Keratinocyte (primary cell): ENCODE measurements at regions not wholly inside any gene's neighbourhood (a gene's known extent, or its start where the extent isn't known, plus 50 kb on each side); places are given as distances from the start of the nearest gene placed in this dataset.

Experiments
- DNase-seq: peaks from one replicate; pipeline ENCODE4 v3.0.0-alpha.2; 2011; ENCODE audit warnings: low read depth, missing footprints, low spot score
- FAIRE-seq: peaks from 2 replicates; lab custom pipeline; 2011; peaks lifted over from hg19 to GRCh38; lab: Jason Lieb, UNC
- H2AFZ ChIP-seq: 2 replicates; pipeline ENCODE4 v1.6.0; 2012; ENCODE audit warnings: low read length, control low read depth, inconsistent platforms; ENCODE audit not compliant: control insufficient read depth
- H3K27ac ChIP-seq: 2 replicates; pipeline ENCODE4 v1.5.1; 2011; ENCODE audit warnings: low read length; ENCODE audit not compliant: control insufficient read depth, insufficient read depth
- H3K27me3 ChIP-seq: 3 replicates; pipeline ENCODE4 v1.6.0; 2011; ENCODE audit warnings: low read length; ENCODE audit not compliant: control insufficient read depth, insufficient read depth; ENCODE audit errors: extremely low read depth
- H3K36me3 ChIP-seq, 2 experiments: 2 replicates in 1 of 2; 3 replicates in 1 of 2; pipeline ENCODE4 v1.5.1; 2011; ENCODE audit warnings: low read length in 2 of 2, mild to moderate bottlenecking in 1 of 2; ENCODE audit not compliant: control insufficient read depth in 2 of 2, insufficient read depth in 2 of 2; ENCODE audit errors: extremely low read depth in 1 of 2
- H3K4me1 ChIP-seq: 3 replicates; pipeline ENCODE4 v1.5.1; 2011; ENCODE audit warnings: low read length; ENCODE audit not compliant: control insufficient read depth, insufficient read depth; ENCODE audit errors: extremely low read depth
- H3K4me2 ChIP-seq: 3 replicates; pipeline ENCODE4 v1.6.0; 2011; ENCODE audit warnings: low read depth, low read length; ENCODE audit not compliant: control insufficient read depth, insufficient read depth; ENCODE audit errors: extremely low read depth
- H3K4me3 ChIP-seq, 3 experiments: fragments of 200-600 bp in 1 of 3; sonication (generic) in 1 of 3; 2 replicates in 2 of 3; 3 replicates in 1 of 3; pipeline ENCODE4 v1.5.1; 2011 to 2016; ENCODE audit warnings: low read length in 3 of 3, mild to moderate bottlenecking in 3 of 3, control low read depth in 2 of 3, inconsistent platforms in 1 of 3, low read depth in 1 of 3, mixed read lengths in 1 of 3, mixed run types in 1 of 3, moderate library complexity in 1 of 3; ENCODE audit not compliant: control insufficient read depth in 2 of 3, insufficient read depth in 2 of 3; ENCODE audit errors: extremely low read depth in 1 of 3
- H3K79me2 ChIP-seq: 2 replicates; pipeline ENCODE4 v1.6.0; 2012; ENCODE audit warnings: low read length; ENCODE audit not compliant: control insufficient read depth, insufficient read depth
- H3K9ac ChIP-seq: 3 replicates; pipeline ENCODE4 v1.6.0; 2011; ENCODE audit warnings: low read length; ENCODE audit not compliant: control insufficient read depth, insufficient read depth; ENCODE audit errors: extremely low read depth
- H3K9me1 ChIP-seq: 3 replicates; pipeline ENCODE4 v1.6.0; 2011; ENCODE audit warnings: low read length; ENCODE audit not compliant: control insufficient read depth, insufficient read depth; ENCODE audit errors: extremely low read depth
- H3K9me3 ChIP-seq: 2 replicates; pipeline ENCODE4 v1.5.1; 2012; ENCODE audit warnings: low read depth, low read length; ENCODE audit not compliant: control insufficient read depth
- H4K20me1 ChIP-seq: 3 replicates; pipeline ENCODE4 v1.6.0; 2011; ENCODE audit warnings: low read length; ENCODE audit not compliant: control insufficient read depth, insufficient read depth; ENCODE audit errors: extremely low read depth
- EZH2 ChIP-seq: IDR thresholded peaks from one replicate; pipeline ENCODE4 v1.6.1; 2012; ENCODE audit warnings: inconsistent platforms, mild to moderate bottlenecking, low read length, moderate library complexity
- dilution Hi-C: fragments of 300-500 bp; cut with MboI; formaldehyde crosslinking; loops from one replicate; pipeline ENCODE4 v1.7.0; 2020; ENCODE audit warnings: low sequenced_read_pairs; ENCODE audit not compliant: extremely low pct_ligation_motif_present
- TF ChIP-seq, protein P1 (sequence below), 3 experiments: IDR thresholded peaks in 1 of 3; conservative IDR thresholded peaks in 1 of 3; optimal IDR thresholded peaks in 1 of 3; 2 replicates in 2 of 3; 3 replicates in 1 of 3; pipeline versions ENCODE3 to v1.5.1; 2011; ENCODE audit warnings: low read length in 3 of 3, mild to moderate bottlenecking in 3 of 3, moderate library complexity in 2 of 3, control low read depth in 1 of 3, inconsistent platforms in 1 of 3; ENCODE audit not compliant: insufficient read depth in 2 of 3; ENCODE audit errors: extremely low read depth in 1 of 3

DNA sequence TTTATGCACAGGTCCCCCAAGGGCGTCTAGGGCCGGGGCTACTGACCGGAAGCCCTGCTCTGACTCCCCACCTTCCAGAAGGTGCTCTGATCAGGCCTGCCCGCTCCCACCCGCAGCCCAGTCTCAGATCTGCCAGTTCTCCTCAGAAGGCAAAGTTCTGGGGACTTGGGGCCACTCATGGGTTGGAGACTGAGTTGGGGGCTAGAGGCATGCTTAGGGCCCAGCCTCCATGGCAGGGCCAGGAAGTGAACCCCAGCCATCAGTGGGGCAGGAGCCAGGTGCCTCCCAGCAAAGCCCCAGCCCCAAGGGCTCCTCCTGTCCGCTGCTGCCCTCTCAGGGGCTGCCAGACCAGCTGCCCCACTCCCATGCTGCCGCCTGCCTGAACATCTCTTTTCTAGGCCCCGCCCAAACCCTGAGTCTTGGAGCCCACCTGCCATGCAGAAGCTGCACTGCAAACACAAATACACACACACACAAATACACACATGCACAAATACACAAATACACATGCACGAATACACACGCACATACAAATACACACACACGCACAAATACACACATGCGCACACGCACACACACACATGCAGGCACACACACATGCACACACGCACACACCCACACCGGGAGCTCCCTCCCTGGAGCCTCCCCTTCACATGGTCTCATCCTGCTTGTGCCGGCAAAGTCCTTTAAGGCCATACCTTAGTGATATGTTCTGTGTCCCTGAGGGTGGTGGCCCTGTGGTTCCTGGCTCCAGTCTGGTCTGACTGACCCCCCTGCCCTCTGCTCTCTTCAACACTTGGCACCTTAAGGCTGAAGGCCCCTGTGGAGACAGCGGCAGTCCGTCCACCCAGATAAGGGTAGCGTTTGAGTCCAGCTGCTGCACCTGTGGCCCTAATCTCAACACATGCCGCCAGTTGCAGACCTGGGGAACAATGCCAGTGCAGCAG lies 59.2 kb upstream of the KLF13 start:
- FAIRE-seq, result no peak
- Histone ChIP-seq H3K27me3 (no peaks in the 10 kb centered on the region), H3K4me3 (no peak overlapping the region), H3K79me2 (no peaks in the 10 kb centered on the region), H3K9me3 (no peaks in the 10 kb centered on the region), H4K20me1 (no peaks in the 10 kb centered on the region), H3K36me3 (no peaks in the 10 kb centered on the region), H3K4me1 (peaks cover 11% of the 10 kb centered on the region), H3K4me2 (no peak overlapping the region), H3K27ac (no peak overlapping the region), H3K9me1 (no peaks in the 10 kb centered on the region), H3K9ac (no peak overlapping the region), H2AFZ (no peak overlapping the region)
- TF ChIP-seq EZH2, result no peak
- TF ChIP-seq, protein P1, sequence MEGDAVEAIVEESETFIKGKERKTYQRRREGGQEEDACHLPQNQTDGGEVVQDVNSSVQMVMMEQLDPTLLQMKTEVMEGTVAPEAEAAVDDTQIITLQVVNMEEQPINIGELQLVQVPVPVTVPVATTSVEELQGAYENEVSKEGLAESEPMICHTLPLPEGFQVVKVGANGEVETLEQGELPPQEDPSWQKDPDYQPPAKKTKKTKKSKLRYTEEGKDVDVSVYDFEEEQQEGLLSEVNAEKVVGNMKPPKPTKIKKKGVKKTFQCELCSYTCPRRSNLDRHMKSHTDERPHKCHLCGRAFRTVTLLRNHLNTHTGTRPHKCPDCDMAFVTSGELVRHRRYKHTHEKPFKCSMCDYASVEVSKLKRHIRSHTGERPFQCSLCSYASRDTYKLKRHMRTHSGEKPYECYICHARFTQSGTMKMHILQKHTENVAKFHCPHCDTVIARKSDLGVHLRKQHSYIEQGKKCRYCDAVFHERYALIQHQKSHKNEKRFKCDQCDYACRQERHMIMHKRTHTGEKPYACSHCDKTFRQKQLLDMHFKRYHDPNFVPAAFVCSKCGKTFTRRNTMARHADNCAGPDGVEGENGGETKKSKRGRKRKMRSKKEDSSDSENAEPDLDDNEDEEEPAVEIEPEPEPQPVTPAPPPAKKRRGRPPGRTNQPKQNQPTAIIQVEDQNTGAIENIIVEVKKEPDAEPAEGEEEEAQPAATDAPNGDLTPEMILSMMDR (optimal IDR thresholded peaks at IDR 0.05 in 1 of 3, IDR thresholded peaks at IDR 0.05 in 1 of 3, conservative IDR thresholded peaks at IDR 0.05 in 1 of 3; ENCODE audit: extremely low read depth in 1 of 3, insufficient read depth in 2 of 3, low read length in 3 of 3), result no peak
- dilution Hi-C loops, result no loop called here
- DNase-seq, result no peak

DNA sequence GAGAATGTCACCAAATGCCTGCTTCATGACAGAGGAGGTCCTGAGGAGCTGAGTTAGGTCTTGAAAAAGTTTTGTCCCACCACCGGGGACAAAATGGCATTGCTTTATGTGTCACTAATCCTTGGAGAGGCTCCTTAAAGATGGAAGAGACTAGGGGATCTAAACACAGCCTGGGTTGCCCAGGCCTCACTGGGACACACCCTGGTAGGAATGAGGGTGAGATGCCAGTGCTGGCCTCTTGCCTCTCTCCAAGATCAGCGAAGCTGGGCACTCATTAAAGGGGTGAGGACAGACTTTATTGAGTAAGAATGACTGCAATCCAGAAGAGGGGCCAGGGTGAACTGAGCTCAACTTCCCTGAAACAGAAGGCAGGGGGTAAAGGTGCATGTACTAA lies 58.5 kb upstream of the KLF13 start:
- no peaks in the 10 kb centered on the region for H3K36me3 ChIP-seq
- no peaks in the 10 kb centered on the region for H3K9me1 ChIP-seq
- DNase-seq (no peak), FAIRE-seq (no peak)
- no peaks in the 10 kb centered on the region for H4K20me1 ChIP-seq
- peaks cover 11% of the 10 kb centered on the region for H3K4me1 ChIP-seq
- H3K27ac ChIP-seq, result no peak overlapping the region
- H3K9ac ChIP-seq, result no peak overlapping the region
- H3K4me3 ChIP-seq, result no peak overlapping the region
- dilution Hi-C loops, result no loop called here
- no peaks in the 10 kb centered on the region for H3K79me2 ChIP-seq
- no peak overlapping the region for H3K4me2 ChIP-seq
- H3K27me3 ChIP-seq, result no peaks in the 10 kb centered on the region
- no peaks in the 10 kb centered on the region for H3K9me3 ChIP-seq
- TF ChIP-seq, protein P1 (optimal IDR thresholded peaks at IDR 0.05 in 1 of 3, IDR thresholded peaks at IDR 0.05 in 1 of 3, conservative IDR thresholded peaks at IDR 0.05 in 1 of 3; ENCODE audit: extremely low read depth in 1 of 3, insufficient read depth in 2 of 3, low read length in 3 of 3), result no peak
- TF ChIP-seq EZH2, result no peak
- no peak overlapping the region for H2AFZ ChIP-seq
